HG02884 (cell line): ENCODE measurements at regions not wholly inside any gene's neighbourhood (a gene's known extent, or its start where the extent isn't known, plus 50 kb on each side); places are given as distances from the start of the nearest gene placed in this dataset.

Experiments
- ATAC-seq: cut with Tn5 transposase; IDR thresholded peaks from one replicate; pipeline ENCODE4 v1.9.1; 2021; ENCODE audit warnings: mild to moderate bottlenecking, moderate library complexity; ENCODE audit not compliant: unreplicated experiment

DNA sequence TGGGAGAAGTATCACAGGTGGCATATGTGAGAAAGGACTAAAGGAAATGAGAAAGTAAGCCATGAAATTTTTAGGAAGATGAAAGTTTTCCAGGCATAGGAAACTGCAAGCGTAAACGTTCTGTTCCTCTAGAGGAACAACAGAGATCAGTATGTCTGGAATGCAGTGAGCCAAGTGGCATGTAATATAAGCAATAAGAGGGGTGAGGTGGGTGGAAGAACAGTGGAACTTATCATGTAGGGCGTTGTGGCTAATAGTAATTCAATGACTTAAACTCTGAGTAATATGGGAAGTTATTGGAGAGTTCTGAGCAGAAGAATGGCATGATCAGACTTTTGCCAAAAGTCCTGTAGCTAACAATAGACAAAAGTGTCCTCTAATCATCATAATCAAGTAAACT lies 902.9 kb downstream of the EPHA3 start:
- no peak for ATAC-seq

DNA sequence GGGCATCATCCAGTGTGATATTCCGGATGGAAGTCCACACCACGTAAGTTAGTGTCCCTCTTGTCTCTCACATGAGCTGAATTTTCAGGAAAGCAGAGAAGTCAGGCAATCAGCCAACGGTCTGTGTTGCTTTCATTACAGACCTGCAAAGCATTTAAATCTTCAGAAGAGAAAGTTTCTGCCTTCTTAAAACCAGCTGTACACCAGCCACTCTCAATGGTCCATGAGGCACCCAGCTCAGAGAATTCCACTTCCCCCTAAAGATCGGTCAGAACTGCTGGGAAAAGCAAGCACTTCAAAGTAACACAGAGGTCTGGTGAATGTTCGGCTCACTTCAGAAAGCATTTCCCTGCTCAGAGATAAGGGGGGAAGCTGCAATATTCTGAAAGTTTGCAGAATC lies 903.7 kb downstream of the EPHA3 start:
- no peak for ATAC-seq

GRCh38 chr3:90011596-90011995 lies 904.2 kb downstream of the EPHA3 start:
- ATAC-seq, result no peak

GRCh38 chr3:90011996-90012395 lies 904.6 kb downstream of the EPHA3 start:
- ATAC-seq, result no peak

DNA sequence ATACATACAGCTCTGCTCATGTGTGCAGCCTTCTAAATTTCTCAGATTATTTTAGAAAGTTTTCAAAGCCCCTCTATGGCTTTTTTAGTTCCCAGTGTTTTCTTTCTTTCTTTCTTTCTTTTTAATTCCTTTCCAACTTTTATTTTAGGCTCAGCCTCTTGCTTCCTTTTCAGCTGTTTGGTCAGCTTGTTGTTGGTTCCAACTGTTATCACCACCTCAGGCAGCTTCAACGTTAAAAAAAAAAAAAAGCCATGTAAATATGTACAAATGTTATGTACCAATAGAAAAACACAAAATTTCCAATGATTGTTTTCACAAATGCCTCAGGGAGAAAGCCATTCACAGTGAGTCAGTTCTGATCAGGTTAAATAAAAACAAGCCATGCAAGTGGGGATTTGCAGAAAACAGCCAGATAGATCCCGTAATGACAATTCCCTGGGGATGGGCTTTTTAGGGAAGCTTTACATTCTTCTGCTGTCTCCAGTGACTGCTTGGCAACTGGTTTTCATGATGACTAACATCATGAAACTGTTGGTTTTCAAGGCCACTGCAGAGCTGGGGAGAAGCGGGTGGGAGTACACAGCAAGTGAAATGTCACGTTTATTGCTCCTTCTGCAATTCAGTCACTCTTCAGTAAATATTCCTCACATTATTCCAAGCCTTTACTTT lies 908.4 kb downstream of the EPHA3 start:
- no peak for ATAC-seq

DNA sequence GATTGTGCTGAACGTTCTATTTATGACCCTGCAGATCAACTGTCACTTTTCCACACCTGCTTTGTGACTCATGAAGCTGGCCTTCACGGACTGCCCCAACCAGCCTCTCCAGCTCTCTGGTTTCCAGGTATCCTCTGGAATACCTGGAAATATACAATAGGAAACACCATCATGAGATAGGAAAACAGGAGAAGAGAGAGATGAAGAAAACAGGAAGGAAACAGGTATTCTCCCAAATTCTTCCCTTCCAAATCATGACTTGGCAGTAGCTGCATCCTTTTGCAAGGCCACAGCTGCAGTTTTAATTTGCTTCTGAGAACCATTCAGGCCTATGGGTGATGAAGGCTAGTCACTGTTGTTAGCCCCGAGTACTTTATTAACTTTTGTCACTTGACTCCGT lies 909.1 kb downstream of the EPHA3 start:
- ATAC-seq, result no peak

DNA sequence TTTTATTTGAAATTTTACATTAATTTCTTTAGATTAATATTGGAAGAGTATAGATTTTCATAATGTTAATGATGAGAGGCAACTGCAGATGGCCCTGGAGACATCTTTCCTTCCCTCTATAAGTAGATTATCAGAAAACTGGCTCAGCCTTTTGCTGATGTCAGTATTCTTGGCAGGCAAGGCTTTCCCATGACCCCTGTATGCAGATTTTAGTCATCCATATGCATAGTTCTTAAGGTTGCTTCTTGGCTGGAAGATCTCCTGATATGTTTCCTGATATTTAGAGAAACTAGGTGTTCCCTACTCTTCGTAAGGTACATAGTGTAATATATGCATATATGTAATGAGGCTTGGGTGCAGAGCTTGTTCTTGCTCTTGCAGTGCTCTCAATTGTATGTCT lies 911.4 kb downstream of the EPHA3 start:
- ATAC-seq, result no peak

DNA sequence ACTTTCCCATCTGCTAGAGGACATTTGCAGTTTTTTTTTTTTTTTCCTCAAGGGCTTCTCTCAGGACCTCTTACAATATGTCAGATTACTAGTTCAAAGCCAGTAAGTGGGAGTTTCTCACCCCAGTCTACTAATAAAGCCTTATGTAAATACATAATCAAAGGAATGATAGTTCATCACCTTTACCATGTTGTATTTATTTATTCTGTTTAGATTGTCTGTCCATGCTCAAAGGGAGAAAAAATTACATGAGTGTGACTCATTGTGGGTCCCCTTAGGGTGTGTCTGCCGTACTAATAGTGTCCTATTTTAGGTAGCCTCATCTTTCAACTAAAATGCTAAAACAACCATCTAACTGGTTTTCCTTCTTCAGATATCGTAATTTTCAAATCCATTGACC lies 917.6 kb downstream of the EPHA3 start:
- ATAC-seq, result no peak

DNA sequence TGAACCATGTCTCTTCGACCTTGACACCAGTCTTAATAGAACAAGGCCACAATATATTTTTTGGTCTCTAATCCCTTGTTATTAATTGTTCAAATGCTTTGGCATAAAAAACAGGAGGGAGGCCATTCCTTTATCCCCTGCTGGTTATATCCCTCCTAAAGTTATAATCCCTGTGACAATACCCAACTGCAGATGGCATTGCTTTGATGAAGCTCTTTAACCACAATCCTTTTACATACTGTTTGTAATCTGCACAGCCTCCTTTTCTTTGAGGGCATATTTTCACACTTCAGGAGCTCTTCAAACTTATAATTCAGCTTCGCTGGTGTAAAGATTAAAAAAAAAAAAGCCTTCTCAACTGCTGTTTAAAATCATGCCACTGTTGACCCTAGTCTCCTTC lies 919.0 kb downstream of the EPHA3 start:
- no peak for ATAC-seq

DNA sequence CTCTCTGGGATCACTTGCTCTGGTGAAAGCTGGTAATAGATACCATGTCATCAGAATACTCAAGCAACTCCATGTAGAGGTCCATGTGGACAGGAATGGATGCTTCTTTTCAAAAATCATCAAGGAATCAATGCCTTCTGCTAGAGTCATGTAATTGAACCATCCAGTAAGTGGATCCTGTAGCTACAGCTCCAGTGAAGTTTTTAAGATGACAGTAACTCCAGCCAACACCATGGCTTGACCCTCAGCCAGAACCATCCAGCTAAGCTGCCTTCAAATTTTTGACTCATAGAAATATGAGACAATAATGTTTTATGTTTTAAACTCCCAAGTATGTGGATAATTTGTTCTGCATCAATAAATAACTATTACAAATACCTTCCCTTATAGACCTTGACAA lies 923.7 kb downstream of the EPHA3 start:
- ATAC-seq, result no peak

GRCh38 chr3:90032980-90033641 lies 925.7 kb downstream of the EPHA3 start:
- no peak for ATAC-seq

DNA sequence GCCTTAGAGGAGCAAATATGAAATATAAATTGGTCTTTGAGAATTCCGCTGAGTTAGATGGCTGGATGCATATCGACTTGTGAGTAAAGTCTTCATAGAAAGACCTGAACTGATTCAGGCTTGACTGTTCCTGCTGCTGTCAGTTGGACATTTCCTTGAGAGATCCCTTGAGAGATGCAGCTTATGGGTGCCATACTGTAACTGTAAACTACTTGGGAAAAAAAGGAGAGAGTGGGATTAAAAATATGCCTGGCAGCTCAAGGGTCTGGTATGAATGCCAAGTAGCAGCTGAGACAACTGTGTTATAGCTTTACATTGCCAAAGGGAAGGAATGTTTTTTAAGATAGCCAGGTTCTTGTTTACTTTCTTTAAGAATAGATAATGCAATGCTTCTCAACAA lies 926.6 kb downstream of the EPHA3 start:
- ATAC-seq, result no peak

DNA sequence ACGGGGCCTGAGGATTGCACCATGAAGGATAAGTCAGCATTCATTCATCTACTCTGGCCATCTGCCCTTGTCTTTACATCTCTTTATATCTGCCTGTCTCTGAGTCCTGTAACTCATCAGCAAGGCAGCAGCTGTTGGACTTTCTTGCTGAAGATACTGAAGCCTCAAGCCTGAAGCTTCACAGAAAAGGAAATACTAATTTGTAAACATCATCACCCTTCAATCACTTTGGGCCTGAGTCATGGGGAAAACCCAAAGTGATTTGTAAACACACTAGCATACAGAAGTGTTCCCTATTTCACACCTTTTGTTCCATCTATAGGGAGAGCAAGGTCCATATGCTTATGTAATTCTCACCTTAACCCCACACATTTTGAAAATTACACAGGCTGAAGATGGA lies 928.2 kb downstream of the EPHA3 start:
- ATAC-seq, result no peak

DNA sequence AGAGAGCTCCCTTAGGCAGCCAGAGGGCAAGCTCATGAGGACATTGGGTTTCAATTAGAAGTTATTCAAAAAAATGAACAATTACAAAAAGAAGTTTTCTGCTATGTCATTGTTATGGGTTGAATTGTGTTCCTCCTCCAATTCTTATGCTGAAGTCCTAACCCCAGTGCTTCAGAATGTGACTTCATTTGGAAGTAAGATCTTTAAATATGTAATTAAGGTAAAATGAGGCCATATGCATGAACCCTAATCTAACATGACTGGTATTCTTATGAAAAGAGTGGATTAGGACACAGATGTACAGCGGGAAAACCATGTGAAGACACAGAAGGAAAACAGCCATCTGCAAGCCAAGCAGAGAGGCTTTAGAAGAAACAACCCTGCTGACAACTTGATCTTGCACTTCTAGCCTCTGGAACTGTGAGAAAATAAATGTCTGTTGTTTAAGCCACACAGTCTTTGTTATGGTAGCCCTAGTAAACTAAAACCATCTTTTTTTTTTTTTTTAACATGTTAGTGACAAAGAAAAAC lies 929.6 kb downstream of the EPHA3 start:
- no peak for ATAC-seq

- no peak for ATAC-seq
These were observed 932.6 kb downstream of the EPHA3 start for GRCh38 chr3:90039994-90040393.

DNA sequence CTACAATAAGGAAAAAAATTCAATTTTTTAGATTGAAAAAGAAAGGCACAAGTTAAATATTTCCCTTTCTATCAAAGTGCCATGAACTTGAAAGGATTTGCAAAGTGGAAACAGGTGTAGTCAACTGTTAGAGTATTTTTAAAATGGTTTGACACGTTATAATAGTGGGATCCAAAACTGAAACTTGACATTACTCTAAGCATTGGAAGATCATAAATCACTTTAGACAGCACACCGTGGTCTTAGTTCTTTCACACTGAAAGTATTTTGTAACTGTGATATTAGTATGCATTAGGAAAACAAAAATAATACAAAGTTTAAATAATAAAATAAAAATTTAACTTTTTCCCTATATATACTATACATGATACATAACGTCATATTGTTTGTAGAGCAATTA lies 933.1 kb downstream of the EPHA3 start:
- no peak for ATAC-seq

- no peak for ATAC-seq
These were observed 934.6 kb downstream of the EPHA3 start for GRCh38 chr3:90041995-90042394.

DNA sequence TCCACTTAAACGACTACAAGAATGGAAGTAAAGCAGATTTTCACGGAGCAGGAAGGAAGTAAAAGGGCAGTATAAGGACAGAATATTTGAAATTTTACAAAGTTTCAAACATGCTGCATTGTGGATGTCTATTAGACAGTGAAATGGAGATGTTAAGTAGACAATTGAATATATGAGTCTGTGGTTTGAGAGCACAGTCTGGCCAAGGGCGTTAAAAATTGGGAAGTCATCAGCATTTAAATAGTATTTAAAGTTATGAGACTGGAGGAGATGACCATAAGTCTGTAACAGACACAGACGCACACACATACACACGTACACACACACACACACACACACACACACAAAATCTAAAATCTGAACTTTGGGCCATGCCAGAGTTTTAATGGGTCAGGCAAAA lies 935.9 kb downstream of the EPHA3 start:
- ATAC-seq, result no peak

DNA sequence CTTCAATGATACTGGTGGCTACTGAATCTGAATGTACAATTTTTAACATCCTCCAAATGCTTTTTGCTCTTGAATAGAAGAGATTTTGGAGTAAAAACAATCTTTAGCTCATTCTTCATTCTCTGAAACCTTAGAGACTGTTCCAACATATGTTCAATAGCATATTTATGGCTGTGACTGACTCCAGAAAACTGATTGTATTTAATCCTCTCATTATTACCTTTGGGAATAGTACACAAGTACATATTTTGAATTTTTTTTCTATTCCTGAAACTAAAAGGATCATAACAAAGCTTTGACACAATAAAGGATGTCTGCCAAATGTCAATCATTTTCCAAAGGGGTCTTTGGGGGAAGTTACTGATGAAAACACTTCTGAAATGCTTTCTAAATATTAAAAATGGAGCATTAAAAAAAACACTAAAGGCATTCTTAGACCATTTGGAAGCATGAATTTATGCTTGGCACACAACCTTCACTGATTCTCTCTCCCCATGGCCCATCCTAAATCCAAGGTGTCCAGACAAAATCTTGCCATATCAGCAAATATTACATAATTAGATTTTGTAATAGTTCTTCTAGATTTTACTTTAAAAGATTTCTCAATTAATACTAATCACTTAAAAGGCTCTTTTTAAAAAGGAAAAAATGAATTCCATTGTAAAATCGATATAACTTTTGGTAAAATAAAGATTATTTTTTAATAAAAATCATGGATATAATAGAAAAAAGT lies 936.8 kb downstream of the EPHA3 start:
- no peak for ATAC-seq

- no peak for ATAC-seq
These were observed 945.1 kb downstream of the EPHA3 start for GRCh38 chr3:90052425-90052950.

GRCh38 chr3:90054311-90054710 lies 946.9 kb downstream of the EPHA3 start:
- no peak for ATAC-seq

- no peak for ATAC-seq
These were observed 948.2 kb downstream of the EPHA3 start for GRCh38 chr3:90055666-90056065.
